ENCODE measurements at regions not wholly inside any gene's neighbourhood (a gene's known extent, or its start where the extent isn't known, plus 50 kb on each side); places are given as distances from the start of the nearest gene placed in this dataset.

GRCh38 chr9:81394881-81395675 is 294.3 kb downstream of the TLE1 start:
- no peaks in the 10 kb centered on the region for H3K36me3 Mint-ChIP-seq
- H3K27ac Mint-ChIP-seq, result no peak overlapping the region
- H3K9me3 Mint-ChIP-seq, result no peaks in the 10 kb centered on the region
- H3K4me3 Mint-ChIP-seq, result no peak overlapping the region
- no peak for ATAC-seq
- H3K4me1 Mint-ChIP-seq, result no peaks in the 10 kb centered on the region
- peaks cover 14% of the 10 kb centered on the region for H3K27me3 Mint-ChIP-seq

DNA sequence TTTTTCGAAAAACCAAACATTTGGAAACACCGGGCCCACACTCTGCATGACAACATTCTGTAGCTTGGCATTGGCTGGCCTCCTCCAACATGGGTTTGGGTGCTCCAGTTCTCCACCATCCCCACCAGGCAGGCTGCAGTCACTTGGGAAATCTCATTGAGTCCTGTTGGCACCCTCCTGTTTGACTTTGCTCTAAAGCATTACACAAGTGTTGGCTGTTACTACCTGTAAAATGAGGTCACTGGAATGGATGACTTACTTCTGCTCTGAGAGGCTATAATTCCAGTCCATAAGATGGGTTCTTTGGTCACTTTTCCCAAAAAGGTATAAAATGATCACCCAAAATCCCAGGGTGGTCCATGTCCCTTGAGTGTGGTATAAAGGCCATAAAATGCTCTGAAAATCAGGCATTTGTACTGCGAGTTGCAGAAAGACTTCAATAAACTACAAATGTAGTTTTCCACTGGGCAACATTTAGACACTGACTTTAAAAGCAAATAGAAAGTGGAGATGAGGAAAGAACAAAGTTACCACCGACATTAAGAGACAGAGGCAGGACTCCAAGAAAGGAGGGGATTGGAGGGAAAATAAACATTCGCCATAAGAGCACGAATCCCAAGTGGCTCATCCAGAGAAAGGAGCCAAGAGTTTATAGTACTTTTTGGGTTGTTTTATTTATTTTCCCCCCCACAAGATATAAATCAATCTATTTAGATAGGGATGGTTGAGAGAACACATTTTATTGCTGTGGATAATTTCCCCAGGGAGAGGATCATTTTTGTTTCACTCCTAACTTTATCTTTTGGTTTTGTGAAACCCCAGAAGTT is 295.1 kb downstream of the TLE1 start:
- Mint-ChIP-seq H3K27me3 (peaks cover 14% of the 10 kb centered on the region), H3K9me3 (no peaks in the 10 kb centered on the region), H3K4me3 (no peak overlapping the region), H3K36me3 (no peaks in the 10 kb centered on the region), H3K27ac (no peak overlapping the region), H3K4me1 (no peaks in the 10 kb centered on the region)
- no peak for ATAC-seq

DNA sequence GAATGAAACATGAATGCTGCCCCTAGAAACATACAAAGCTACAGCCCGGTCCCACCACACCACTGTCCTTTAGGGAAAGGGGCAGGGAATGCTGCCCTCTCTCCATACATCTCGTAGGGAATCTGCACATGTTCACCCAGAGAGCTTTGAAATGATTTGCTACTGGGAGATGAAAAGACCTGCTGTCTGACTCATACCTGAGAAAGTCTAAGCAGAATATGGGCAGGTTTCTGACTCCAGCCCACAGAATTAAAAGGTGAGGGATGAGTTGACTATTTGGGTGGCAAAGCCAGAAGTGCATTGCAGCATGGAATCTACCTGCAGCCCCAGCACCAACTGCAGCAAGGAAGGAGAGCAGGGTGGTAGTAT is 297.9 kb downstream of the TLE1 start:
- no peaks in the 10 kb centered on the region for H3K36me3 Mint-ChIP-seq
- H3K27ac Mint-ChIP-seq, result no peak overlapping the region
- no peaks in the 10 kb centered on the region for H3K4me1 Mint-ChIP-seq
- ATAC-seq, result peak; percentile 5
- peaks cover under 1% of the 10 kb centered on the region for H3K27me3 Mint-ChIP-seq
- no peak overlapping the region for H3K4me3 Mint-ChIP-seq
- no peaks in the 10 kb centered on the region for H3K9me3 Mint-ChIP-seq

- no peaks in the 10 kb centered on the region for H3K4me1 Mint-ChIP-seq
- no peaks in the 10 kb centered on the region for H3K9me3 Mint-ChIP-seq
- no peak for ATAC-seq
- no peak overlapping the region for H3K27ac Mint-ChIP-seq
- no peak overlapping the region for H3K4me3 Mint-ChIP-seq
- no peaks in the 10 kb centered on the region for H3K36me3 Mint-ChIP-seq
- no peaks in the 10 kb centered on the region for H3K27me3 Mint-ChIP-seq
Observed at GRCh38 chr9:81390792-81391456, 298.4 kb downstream of the TLE1 start.

DNA sequence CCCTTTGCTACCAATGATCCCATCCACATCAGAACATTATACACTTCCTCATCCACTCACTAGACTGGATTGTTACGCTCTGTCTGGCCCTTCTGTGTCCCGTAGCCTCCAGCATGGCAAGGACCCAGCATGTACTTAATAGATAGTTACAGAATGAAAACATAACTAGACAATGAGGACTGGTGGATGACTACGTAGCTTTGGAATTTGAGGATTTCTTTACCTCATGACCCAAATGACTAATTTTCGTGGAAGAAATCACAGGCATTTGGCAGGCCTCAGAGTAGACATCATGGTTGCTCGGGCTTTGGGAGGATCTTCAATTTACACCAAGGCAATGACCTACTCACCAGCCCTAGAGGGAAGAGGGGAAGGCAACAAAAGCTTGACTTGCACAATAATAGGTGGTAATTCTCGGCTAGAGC is 299.8 kb downstream of the TLE1 start:
- H3K4me3 Mint-ChIP-seq, result no peak overlapping the region
- H3K27ac Mint-ChIP-seq, result no peak overlapping the region
- no peak for ATAC-seq
- no peaks in the 10 kb centered on the region for H3K27me3 Mint-ChIP-seq
- H3K36me3 Mint-ChIP-seq, result no peaks in the 10 kb centered on the region
- H3K9me3 Mint-ChIP-seq, result no peaks in the 10 kb centered on the region
- no peaks in the 10 kb centered on the region for H3K4me1 Mint-ChIP-seq

DNA sequence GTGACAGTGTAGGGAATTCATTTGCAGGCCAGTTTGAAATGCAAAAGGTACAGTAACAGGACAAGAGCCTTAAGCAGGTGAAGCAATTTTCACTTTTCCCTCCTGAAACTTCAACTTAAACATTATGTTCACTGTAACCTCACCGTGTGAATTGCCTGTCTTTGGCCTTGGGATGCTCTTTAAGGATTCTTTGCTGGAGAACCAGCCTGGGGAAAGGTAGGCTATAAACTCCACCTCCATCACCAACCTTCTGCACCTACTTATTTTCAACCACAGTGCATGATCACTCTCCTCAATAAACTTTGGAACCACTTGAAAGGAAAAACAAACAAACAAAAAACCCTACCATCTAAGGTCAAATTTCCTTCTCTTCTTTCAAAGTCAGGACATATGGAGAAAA is 300.5 kb downstream of the TLE1 start:
- Mint-ChIP-seq H3K9me3 (no peaks in the 10 kb centered on the region), H3K4me1 (no peaks in the 10 kb centered on the region), H3K36me3 (no peaks in the 10 kb centered on the region), H3K4me3 (no peak overlapping the region), H3K27me3 (no peaks in the 10 kb centered on the region), H3K27ac (no peak overlapping the region)
- no peak for ATAC-seq

DNA sequence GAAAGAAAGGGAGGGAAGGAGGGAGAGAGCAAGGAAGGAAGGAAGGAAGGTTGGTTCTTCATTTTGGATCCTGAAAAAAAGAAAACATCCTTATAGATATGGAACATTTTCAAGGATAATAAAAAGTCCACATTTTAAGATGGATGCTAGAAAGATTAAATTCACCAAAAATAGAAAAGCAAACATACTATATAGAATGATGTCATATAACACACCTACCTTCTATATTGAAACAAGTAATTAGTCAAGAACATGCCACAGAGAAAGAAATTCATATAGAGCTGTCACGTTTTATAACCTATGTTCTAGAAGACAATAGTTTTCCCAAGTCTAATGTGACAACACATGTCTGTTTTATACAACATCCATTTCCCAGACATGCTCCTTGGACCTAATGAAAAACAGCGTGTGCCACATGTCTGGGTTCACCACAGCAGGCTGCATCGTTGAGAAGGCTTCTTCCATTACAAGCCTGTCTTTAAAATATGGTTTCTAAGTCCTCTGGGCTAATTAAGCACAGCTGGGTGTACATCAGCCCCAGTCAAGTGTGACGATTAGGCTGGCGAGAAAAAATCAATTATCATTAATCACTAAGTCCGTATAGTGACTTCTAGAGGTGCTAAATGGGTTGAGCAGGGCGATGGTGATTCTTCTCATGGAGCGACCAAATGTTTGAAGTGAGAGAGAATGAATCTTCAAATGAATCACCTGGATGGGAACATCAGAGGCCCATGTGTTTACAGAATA is 301.8 kb downstream of the TLE1 start:
- Mint-ChIP-seq H3K27ac (no peak overlapping the region), H3K36me3 (no peaks in the 10 kb centered on the region), H3K27me3 (no peaks in the 10 kb centered on the region), H3K4me1 (no peaks in the 10 kb centered on the region), H3K4me3 (no peak overlapping the region), H3K9me3 (no peaks in the 10 kb centered on the region)
- no peak for ATAC-seq

DNA sequence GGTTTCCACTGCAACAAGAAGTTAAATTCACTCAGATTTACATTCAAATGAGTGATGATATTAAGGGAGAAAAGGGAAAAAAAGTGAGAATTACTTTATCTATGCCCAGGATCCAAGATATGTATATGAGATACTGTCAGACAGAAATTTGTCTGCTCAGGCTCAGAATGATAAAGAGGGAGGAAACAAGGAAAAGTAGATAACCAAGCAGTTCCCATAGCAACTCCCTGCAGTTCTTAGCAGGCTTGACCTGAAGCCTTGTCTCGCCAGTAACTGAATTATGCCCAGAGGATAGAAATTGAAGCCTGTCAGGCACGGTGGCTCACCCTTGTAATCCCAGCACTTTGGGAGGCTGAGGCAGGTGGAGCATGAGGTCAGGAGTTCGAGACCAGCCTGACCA is 304.4 kb downstream of the TLE1 start:
- Mint-ChIP-seq H3K27me3 (no peaks in the 10 kb centered on the region), H3K36me3 (no peaks in the 10 kb centered on the region), H3K27ac (no peak overlapping the region), H3K9me3 (no peaks in the 10 kb centered on the region), H3K4me3 (no peak overlapping the region), H3K4me1 (no peaks in the 10 kb centered on the region)
- ATAC-seq, result no peak

- ATAC-seq, result no peak
- Mint-ChIP-seq H3K4me1 (no peaks in the 10 kb centered on the region), H3K27ac (no peak overlapping the region), H3K36me3 (no peaks in the 10 kb centered on the region), H3K4me3 (no peak overlapping the region), H3K9me3 (no peaks in the 10 kb centered on the region), H3K27me3 (no peaks in the 10 kb centered on the region)
Observed at GRCh38 chr9:81382281-81382680, 307.1 kb downstream of the TLE1 start.

GRCh38 chr9:81381694-81382093 is 307.7 kb downstream of the TLE1 start:
- H3K36me3 Mint-ChIP-seq, result no peaks in the 10 kb centered on the region
- ATAC-seq, result no peak
- no peaks in the 10 kb centered on the region for H3K27me3 Mint-ChIP-seq
- H3K4me1 Mint-ChIP-seq, result no peaks in the 10 kb centered on the region
- H3K4me3 Mint-ChIP-seq, result no peak overlapping the region
- H3K27ac Mint-ChIP-seq, result no peak overlapping the region
- no peaks in the 10 kb centered on the region for H3K9me3 Mint-ChIP-seq

GRCh38 chr9:81380504-81381359 is 308.6 kb downstream of the TLE1 start:
- no peak overlapping the region for H3K27ac Mint-ChIP-seq
- no peaks in the 10 kb centered on the region for H3K9me3 Mint-ChIP-seq
- H3K4me3 Mint-ChIP-seq, result no peak overlapping the region
- no peaks in the 10 kb centered on the region for H3K36me3 Mint-ChIP-seq
- no peaks in the 10 kb centered on the region for H3K27me3 Mint-ChIP-seq
- no peaks in the 10 kb centered on the region for H3K4me1 Mint-ChIP-seq
- ATAC-seq, result no peak

- H3K4me1 Mint-ChIP-seq, result no peaks in the 10 kb centered on the region
- no peaks in the 10 kb centered on the region for H3K27me3 Mint-ChIP-seq
- no peaks in the 10 kb centered on the region for H3K9me3 Mint-ChIP-seq
- no peaks in the 10 kb centered on the region for H3K36me3 Mint-ChIP-seq
- ATAC-seq, result no peak
- no peak overlapping the region for H3K4me3 Mint-ChIP-seq
- no peak overlapping the region for H3K27ac Mint-ChIP-seq
Observed at GRCh38 chr9:81379655-81380054, 309.7 kb downstream of the TLE1 start.

DNA sequence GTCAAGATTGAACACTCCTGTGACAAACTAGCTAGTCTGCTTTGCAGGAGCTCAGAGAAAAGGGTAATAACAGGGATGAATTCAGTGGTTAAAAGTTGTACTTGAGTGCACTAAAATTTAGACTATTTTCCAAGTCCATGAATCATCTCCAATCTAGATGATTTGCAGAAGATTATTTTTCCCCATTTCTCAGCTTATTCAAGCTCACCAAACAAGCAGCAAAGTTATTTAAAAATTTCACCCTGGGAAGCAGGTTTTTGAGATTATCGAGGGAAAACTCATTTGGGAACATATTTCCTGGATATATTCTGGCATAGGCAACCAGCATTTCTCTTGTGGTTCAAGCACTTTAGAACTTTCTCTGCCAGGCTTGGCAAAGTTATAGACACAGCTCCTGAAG is 311.4 kb downstream of the TLE1 start:
- H3K27ac Mint-ChIP-seq, result no peak overlapping the region
- no peaks in the 10 kb centered on the region for H3K4me1 Mint-ChIP-seq
- H3K4me3 Mint-ChIP-seq, result no peak overlapping the region
- H3K27me3 Mint-ChIP-seq, result no peaks in the 10 kb centered on the region
- ATAC-seq, result no peak
- no peaks in the 10 kb centered on the region for H3K36me3 Mint-ChIP-seq
- no peaks in the 10 kb centered on the region for H3K9me3 Mint-ChIP-seq

DNA sequence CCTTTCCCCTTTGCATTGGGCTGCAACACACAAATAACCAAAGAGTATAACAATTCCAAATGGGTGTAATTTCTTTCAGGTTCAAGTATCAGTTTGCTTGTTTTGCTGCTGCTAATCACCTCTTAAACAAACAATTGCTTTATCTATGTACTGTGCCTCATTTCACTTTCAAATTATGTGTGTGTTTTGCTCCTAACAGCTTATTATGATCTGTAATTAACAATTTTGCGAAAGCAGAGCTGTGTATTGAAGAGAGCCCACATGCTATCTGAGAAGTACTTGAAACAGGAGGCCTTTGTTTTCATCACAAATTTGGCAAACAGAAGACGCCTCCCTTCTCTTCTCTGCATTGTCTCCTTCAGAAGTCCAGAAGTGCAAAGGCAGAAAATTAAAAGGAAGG is 312.0 kb downstream of the TLE1 start:
- H3K4me3 Mint-ChIP-seq, result no peak overlapping the region
- H3K27me3 Mint-ChIP-seq, result no peaks in the 10 kb centered on the region
- no peak for ATAC-seq
- no peaks in the 10 kb centered on the region for H3K36me3 Mint-ChIP-seq
- no peak overlapping the region for H3K27ac Mint-ChIP-seq
- no peaks in the 10 kb centered on the region for H3K9me3 Mint-ChIP-seq
- H3K4me1 Mint-ChIP-seq, result no peaks in the 10 kb centered on the region
